ENCODE measurements at regions not wholly inside any gene's neighbourhood (a gene's known extent, or its start where the extent isn't known, plus 50 kb on each side); places are given as distances from the start of the nearest gene placed in this dataset.

- TF ChIP-seq EZH2phosphoT487 (conservative IDR thresholded peaks at IDR 0.05; ENCODE audit: low read length) (no peak), CTCF (IDR thresholded peaks at IDR 0.05; ENCODE audit: insufficient read depth, low read length, poor library complexity, severe bottlenecking) (no peak)
Observed at GRCh38 chr18:24958001-24958400, 394.0 kb downstream of the ZNF521 start.
